ENCODE measurements at regions not wholly inside any gene's neighbourhood (a gene's known extent, or its start where the extent isn't known, plus 50 kb on each side); places are given as distances from the start of the nearest gene placed in this dataset.

DNA sequence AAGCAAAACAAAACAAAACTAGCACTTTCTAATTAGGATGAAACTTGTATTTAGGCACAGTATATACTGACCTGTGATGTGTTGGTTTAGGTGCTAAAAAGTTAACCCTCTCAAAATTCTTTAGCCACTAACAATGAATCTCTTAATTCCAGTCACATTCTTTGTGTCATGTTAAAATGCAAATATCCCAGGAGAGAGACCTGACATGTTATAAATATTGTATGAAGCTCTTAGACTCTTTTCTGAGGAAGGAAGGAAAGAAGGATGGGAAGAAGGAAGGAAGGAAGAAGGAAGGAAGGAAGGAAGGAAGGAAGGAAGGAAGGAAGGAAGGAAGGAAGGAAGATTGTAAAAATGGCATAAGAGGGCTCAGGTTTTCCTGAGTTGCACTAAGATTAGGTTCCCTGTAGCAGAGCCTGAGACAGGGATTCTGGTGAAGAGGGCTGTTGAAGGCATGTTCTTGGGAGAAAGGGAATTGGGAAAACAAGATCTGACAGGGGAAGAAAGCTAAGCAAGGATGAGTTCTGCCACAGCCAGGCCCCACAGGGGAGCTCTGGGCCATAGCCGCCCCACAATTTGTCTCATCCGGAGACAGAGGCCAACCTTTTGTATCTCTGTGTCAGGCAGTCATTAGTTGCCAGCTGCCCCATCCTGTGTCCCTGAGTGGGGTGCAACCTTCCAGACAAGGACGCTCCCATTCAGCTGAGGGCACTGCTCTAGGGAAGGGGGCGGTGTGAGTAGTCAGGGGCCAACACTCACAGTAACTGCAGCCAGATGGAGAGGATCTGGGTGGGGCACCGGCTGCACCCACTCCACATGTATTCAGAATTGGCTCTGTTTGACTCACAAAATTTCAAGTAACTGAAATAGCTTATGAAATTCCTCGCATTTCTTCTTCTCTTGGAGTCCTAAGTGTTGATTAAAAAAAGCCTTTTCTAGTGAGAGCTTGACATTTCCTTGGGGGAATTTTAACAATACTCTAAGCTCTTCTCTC lies 189.3 kb upstream of the ARG1 start:
- DNase-seq (ENCODE audit: low read depth in 2 of 2), result no peak

DNA sequence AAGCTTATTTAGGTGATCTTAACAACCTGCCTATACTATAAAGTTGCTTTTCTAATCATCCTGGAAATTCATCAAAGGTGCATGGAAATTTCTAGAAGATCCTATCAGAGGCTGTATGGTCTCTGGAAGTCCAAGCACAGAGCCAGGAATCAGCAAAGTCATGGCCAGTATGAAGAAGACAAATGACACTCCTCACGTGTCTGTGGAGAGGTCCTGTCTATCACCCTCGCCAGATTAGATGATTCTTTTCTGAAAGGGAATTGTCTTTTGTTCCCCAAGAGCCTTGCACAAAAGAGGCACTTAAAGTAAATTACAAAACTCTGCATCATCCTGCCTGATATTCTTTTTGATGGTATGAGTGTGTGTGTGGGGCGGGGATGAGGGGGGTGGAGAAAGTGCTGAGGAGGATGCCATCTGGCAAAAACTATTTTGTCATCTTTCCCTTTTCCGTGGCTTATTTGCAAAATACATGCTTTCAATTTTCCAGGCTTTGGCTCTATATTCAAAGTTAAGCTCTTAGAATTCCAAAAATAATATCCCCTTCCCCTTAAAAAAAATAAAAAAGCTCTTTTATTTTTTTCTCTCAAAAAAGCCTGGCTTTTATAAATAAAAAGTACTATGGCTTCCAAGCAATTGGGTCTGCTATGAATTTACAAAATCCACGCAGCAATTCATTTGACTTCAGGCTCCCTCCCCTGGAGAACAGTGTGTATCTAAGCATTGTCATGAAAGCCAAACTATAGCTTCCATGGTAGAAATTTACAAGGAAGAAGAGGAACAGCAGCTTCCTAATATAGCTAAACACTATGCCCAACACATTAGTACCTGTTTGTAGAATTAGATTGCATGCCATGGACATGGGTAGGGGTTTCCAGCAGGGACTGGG lies 185.2 kb upstream of the ARG1 start:
- DNase-seq (ENCODE audit: low read depth in 2 of 2), result no peak

DNA sequence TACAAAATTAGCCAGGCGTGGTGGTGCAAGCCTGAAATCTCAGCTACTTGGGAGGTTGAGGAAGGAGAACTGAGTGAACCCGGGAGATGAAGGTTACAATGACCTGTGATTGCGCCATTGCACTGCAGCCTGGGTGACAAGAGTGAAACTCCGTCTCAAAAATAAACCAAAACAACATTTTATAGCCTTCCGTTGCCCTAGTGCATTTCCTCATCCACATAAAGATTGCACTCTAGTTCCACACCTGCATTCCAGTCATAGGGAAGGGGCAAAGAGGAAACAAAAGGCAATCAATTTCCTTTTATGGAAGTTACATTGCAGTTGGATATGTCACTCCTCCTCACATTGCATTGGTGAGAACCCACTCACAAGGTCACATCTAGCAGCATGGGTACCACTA lies 182.7 kb upstream of the ARG1 start:
- no peak for DNase-seq (ENCODE audit: low read depth in 2 of 2)

DNA sequence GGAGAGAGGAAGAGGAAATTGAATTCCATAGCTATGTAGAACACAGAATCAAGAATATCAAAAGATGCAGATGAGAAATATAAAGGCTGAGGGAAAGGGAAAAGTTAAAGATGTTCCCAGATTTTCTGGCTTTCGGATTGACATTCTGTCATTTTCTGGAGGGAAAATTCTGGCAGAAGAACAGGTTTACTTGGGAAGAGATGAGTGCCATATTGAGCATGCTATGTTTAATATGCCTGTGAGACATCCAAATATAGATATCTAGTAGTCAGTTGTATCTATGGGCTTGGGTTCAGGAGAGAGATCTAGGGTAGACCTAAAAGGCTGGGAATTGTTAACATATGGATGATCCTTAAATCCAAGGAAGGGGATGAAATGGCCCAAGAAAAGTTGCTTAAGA lies 181.9 kb upstream of the ARG1 start:
- no peak for DNase-seq (ENCODE audit: low read depth in 2 of 2)

DNA sequence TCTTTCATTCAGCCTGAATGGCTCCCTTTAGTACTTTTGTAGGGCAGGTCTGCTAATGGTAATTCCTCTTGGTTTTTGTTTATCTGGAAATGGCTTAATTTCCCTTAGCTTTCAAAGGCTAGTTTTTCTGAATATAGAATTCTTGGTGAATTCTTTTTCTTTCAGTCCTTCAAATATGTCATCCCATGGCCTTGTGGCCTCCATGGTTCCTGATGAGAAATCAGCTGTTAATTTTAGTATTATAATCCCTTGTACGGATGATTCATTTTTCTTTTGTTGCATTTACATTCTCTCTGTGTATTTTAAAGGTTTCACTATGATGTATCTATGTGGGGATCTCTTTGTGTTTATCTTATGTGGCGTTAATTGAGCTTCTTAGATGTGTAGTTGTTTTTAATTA lies 179.6 kb upstream of the ARG1 start:
- no peak for DNase-seq (ENCODE audit: low read depth in 2 of 2)

DNA sequence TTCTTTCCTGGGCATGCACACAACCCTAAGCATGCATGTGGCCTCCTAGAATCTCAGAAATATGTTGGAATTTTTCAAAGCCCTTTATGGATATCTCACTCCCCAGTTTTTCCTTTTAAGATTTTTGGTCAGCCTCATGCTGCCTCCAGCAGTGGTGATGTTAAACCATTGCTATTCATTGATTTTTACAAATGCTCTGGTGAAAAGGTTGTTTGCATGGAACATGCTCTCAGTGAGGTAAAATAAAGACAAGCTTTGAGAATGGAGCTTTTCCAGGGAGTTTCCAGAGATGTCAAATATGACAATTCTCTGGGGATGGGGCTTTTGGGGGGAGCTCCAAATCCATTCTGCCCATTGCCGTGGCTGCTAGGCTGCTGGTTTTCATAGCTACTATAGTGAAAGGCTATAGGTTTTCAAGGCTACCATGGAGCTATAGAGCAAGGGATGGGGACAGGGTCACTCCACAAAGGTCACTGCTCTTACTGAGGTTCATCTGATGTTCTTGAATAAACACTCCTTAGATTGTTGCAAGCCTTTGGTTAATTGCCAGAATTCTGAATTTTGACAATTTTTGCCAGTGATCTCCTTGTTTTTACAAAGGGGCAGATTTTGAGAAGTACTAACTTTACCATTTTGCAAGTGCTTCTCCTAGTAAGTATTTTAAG lies 178.1 kb upstream of the ARG1 start:
- no peak for DNase-seq (ENCODE audit: low read depth in 2 of 2)

DNA sequence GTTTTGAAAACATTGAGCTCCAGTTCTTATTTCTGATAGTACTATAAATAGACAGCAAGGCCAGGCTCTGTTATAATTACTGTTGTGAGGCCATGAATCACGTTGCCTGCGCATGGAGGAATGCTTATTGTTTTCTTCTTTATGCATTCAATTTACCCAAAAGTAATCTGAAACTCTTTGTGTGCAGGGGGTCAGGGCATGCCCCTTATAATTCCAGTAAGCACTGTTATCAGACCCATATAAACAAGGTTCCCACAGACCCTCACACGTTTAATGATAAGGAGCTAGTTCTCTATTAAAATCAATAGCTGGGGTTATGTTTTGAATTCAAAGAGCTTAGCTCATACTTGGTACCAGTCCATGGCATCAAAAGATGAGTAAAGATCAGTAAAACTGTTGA lies 174.8 kb upstream of the ARG1 start:
- no peak for DNase-seq (ENCODE audit: low read depth in 2 of 2)

DNA sequence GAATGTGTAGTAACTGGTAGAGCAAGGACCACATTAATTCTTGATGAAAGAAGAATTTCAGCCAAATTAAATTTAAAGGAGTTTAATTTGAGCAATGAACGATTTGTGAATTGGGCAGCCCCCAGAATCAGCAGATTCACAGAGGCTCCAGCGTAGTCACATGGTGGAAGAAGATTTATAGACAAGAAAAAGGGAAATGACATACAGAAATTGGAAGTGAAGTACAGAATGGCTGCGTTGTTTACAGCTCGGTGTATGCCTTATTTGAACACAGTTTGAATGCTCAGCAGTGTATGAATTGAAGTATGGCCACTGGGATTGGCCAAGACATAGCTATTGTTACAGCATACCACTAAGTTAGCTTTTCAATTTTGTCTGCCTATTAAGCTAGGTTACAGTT lies 173.6 kb upstream of the ARG1 start:
- no peak for DNase-seq (ENCODE audit: low read depth in 2 of 2)

DNA sequence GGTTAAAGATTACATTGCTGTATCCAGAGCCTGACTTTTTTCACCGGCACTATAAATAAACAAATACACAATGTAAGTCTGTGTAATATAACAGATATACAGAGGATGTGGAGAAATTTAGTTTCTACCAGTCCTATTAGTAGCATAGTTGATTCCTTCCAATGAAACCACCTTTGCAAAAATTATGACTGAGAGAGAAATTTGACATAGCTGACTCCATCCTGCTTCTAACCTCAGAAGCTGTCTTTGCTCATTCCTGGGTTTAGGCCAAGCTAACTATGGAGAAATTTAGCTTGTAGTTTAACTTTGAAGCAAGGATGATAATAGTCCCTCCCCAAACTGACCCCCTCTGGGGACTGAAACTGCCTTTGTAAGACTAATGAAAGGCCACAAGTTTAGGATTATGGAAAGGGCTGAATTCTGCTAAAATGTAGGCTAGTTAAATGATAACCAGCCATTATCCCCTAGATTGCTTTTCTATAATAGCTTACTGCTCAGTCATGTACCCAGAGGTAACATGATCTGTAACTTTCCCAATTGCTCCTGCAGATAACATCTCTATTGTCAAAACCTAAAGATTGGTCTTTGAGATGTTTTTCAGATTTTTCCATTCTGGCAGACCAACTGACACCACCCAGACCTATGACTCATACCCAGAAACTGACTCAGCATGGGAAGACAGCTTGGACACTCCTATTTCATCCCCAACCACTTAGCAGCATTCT lies 172.8 kb upstream of the ARG1 start:
- DNase-seq (ENCODE audit: low read depth in 2 of 2), result no peak

DNA sequence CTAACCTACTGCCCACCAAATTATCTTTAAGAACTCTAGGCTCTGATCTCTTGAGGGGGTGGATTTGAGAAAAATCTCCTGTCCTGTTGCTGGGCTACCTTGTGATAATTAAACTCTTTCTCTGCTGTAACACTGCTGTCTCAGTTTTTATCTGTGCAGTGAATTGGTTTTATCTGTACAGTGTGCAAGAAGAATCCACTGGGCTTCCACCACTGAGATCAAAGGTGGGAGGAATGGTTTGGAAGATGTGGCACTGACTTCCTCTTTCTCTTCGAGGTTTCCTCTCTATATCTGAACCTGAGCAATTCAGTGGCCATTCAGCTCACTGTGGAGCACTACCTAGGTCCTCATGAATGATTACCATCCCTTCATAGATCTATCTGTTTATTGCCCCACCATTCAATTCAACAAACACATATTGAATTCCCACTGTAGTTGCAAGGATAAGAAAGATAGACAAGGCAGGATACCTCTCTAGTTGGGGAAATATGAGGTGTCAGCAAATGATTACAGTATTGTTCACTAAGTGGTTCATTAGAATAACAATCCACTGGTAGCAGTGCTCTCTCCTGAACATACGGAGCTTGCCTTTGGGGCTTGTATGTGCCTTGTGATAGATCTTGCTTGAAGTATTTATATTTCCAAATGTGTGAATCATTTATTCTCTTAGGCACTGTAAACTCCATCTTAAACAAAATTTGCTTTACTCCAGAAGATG lies 172.1 kb upstream of the ARG1 start:
- DNase-seq (ENCODE audit: low read depth in 2 of 2), result no peak

DNA sequence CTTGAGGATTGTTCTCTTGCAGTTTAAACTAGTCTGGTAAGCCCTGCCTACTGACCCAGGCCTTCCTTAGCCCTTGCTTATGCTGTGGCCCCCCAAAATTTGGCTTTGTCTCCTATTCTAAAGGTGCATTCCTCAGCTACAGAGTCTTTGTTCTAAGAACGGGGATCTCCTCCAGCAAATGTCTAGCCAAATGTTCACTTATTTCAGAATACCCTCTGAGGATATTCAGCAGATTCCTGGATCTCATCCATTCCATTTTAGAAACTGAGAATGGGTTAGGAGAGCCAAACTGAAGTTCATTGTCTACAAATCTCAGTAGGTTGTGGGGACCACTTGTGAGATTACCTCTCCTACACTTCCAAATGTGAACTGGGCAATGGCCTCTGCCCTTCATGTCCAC lies 164.2 kb upstream of the ARG1 start:
- DNase-seq (ENCODE audit: low read depth in 2 of 2), result no peak

DNA sequence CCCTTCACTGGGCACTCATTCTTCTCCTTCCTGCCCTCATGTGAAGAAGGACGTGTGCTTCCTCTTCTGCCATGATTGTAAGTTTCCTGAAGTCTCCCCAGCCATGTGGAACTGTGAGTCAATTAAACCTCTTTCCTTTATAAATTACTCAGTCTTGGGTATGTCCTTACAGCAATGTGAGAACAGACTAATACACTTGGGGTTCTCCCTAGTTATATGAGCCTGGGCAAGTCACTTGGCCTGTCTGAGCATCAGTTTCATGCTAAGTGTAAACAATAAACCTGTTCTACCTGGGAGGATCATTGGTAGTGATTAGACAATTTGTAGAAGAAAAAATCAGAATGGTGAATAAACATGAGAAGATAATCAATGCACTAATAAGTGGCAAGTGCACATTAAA lies 162.2 kb upstream of the ARG1 start:
- no peak for DNase-seq (ENCODE audit: low read depth in 2 of 2)

DNA sequence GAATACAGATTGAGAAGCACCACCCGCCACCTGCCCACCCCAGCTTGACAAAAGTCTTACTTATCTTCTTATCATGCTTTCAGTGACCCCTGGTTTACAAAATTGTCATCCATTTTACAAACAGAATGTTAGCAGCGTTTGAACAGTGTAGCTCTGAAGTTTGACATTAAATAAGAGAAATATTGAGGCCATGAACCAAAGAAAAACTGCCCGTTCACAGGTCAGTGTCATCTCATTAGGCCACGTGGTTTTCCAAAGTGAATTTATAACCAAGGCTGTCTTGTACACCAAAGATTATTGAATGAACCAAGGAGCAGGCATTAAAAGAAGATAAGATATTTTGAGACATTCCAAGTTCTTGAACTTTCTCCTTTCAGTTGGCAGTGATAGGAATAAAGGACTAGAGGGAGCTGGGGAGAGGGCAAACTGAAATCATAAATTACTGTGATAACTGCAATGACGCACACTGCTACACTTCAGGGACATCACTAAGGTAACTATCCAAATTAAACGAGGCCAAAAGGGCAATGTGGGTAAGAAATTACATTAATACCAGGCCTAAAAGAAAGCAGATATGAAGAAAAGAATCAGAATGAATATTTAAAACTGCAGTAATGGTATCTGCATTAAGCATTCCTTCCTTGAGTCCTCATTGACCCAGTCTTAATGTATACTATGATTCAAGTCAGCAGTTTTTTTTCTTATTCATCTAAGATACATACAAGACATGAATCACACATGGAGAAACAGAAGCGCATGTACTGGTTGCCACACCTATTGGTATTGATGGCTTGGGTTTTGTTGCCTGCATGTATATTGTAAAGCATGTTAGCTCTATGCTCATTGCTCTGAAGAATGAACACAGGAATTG lies 159.8 kb upstream of the ARG1 start:
- no peak for DNase-seq (ENCODE audit: low read depth in 2 of 2)

DNA sequence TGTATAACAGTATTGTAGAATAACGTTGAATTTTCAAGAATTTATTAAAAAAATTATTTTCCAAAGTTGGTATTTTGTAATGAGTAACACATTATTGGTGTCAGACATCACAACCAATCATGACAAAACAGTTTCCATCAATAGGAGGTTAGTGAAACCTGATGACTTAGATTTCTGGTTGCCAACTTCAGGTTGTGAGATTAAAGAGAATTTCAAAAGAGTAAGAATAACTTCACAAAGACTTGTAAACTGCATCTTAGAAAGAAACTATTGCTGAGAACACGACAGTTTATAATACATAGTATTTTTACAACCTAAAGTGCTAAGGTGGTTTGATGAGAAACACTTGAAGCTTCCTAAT lies 159.2 kb upstream of the ARG1 start:
- no peak for DNase-seq (ENCODE audit: low read depth in 2 of 2)

DNA sequence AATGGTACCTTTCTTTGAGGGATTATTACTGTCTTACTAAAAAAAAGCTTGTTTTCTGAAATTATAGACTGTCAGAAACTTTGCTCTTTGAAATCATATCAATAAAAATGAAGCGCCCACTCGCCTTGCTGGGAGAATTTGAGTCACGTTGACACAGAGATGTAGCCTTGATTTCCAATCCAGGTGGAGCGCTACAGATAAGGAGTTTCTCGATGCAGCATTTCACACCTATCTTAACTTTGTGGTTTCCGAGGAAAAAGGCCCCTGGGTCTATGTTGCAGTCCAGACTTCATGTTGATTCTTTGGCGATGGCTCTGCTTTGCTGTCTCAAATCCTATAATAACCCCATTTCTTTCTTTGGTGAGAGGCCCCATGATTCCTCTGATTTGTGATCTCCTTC lies 158.1 kb upstream of the ARG1 start:
- DNase-seq (ENCODE audit: low read depth in 2 of 2), result no peak

DNA sequence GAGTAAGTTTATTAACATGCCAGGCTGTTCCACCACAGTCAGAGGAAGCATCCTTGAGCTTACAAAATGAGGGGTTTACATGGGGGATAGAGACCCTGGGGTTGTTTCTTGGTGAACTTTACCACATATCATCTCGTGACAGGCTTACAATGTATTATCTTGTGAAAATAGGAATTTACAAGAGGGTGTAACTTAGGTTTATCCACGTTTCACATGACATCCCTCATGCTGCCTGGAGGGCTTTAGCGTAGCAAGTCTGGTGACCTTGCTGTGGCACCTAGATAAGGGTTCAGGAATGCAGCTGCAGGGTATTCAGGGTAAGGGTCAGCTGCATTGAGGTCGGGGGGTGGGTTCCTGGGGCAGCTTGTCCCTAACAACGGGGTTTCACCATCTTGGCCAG lies 154.6 kb upstream of the ARG1 start:
- DNase-seq (ENCODE audit: low read depth in 2 of 2), result no peak

DNA sequence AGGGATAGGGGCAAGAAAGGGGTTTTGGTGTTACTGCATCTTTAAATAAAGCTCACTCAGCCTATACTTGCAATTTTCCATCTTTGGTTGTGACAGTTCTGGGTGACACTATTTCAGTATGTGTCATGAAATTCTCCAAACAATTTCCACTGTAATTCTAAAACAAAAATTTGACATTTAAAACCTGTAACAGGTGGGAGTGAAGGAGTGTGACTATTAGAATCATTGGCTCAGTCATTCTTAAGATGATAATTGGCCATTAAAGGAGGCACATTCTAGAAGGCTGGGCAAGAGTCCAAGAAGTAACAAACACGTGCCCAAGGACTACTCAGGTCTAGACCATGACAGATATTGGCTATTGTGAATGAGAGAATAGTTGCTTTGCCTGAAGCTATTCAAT lies 153.3 kb upstream of the ARG1 start:
- DNase-seq (ENCODE audit: low read depth in 2 of 2), result no peak

DNA sequence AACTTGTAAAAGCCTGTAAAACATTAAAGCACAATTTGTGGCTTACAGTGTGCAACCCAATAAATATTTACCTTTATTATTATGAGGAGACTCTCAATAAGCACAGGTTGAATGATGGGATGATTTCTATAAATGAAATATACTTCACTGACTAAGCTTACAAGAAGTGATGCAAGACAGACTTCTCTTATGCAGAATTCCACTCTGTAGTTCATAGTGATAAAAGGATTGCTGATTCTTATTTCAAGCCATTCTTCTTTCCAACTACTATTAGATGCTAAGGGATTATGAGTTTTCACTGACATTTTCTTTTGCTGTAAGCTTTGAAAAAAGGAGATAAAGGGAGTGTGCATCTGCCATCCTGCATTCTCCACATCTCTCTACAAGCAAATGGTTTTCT lies 149.0 kb upstream of the ARG1 start:
- no peak for DNase-seq (ENCODE audit: low read depth in 2 of 2)

DNA sequence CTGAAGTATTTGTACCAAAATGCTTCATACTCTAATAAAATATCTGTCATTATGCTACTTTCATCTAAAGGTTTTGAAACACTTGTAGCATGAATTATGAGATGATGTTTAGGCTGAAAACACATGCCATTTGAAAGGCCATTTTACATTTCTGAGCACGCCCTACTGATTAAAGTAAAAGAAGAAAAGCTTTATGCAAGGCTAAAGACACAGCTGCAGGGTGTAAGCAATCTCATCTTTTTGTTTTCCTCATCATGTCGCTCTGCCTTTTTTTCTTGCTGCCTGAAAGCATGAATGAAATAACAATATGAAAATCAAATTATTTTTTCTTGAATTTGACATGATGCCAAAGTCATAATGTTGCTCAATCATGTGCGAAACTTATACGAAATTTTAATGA lies 148.6 kb upstream of the ARG1 start:
- no peak for DNase-seq (ENCODE audit: low read depth in 2 of 2)

DNA sequence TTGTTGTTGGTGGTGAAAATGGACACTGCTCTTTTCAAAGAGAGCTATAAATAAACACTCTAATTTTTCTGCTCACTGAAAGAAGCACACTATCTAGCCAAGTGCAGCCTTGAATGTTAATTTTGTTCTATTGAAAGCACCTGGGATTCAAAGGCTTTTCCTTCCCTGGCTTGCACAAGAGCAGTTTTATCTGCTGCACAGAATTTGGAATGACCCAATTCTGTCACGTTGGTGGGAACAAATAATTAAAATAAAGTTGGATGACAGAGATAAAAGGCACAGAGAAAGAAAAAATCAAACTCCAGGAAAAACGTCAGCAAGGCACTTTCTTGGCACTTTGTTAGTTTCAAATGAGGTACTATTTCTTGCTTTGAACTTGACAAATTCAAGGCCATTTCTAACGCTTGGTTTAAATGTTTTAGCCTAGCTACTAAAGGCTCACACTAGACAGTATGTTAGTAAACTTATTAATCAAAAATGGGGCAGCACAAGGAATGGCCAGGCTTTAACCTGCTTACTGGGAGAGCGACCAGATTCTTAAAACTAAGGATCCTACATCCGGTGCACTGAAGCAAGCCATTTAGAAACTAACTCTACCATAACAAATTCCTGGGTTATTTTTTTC lies 145.5 kb upstream of the ARG1 start:
- DNase-seq (ENCODE audit: low read depth in 2 of 2), result no peak

Measured in stimulated activated CD8-positive, alpha-beta memory T cell treated with anti-CD3 and anti-CD28 coated beads, Interleukin-7, amount 100 ng/mL, for 4 hours (primary cell).